Stimulated activated CD4-positive, alpha-beta T cell treated with anti-CD3 and anti-CD28 coated beads, Interleukin-4, amount 100 ng/mL, for 48 hours (primary cell): ENCODE measurements at regions not wholly inside any gene's neighbourhood (a gene's known extent, or its start where the extent isn't known, plus 50 kb on each side); places are given as distances from the start of the nearest gene placed in this dataset.
"Not testable (repeated sequence)": the region's sequence is repeated elsewhere in the genome, so short reads cannot be mapped to it uniquely, and the experiment has no call there.

Experiments used
- DNase-seq, 2 donors: peaks; one replicate each; pipeline ENCODE4 v3.0.0-alpha.2; 2020; ENCODE audit warnings: low read depth in 2 of 2

DNA sequence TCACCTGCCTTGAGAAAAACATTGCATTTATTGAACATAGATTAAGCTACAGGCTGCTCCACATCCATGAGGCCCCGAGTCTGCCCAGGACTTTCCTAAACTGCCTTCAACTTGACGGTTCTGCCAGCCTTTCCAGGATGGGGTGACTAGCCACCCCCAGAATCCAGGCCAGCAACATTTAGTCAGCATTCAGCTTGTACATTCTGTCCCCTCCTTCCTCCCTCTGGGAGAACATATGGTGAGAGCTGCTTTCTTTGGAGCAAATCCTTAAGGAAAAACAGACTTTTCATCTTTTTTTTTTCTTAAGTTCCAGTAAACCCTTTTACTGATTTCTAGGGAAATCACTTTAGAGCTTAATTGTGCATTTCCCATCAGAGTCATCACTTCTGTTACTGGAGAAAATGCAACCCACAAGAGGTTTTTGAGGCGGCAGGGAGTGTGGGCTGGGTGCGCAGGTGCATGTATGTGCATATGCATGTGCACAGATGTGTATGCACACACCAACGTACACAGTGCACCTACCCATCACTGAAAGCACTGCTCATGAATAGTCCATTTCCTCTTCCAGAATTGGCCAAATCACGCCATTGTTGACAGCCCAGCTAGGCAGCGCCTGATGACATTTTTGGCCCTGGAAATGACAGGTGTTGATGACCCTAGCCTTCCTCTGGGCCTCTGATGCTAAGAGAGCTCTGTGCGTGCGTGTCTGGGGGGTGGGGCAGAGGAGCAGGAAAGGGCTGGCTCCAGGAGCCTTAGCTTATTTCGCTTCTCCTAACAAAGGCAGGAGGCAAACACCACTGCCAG is 145.6 kb downstream of the HSD17B3 start:
- no peak for DNase-seq

GRCh38 chr9:96154081-96154480 is 147.9 kb downstream of the HSD17B3 start:
- DNase-seq: no peak

DNA sequence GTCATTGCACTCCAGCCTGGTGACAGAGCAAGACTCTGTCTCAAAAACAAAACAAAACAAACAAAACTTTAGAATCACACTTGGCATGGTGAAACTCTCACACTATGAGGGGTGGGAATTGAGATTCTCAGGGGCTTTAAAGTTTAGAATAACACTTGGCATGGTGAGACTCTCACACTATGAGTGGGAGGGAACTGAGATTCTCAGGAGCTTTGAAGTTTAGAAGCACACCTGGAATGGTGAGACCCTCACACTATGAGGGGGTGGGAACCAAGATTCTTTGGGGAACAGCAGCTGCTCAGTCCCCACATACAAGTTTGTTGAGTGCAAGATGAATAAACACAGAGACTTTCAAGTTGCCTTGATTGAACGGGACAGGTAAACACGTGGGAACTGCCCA is 149.4 kb downstream of the HSD17B3 start:
- DNase-seq: no peak

DNA sequence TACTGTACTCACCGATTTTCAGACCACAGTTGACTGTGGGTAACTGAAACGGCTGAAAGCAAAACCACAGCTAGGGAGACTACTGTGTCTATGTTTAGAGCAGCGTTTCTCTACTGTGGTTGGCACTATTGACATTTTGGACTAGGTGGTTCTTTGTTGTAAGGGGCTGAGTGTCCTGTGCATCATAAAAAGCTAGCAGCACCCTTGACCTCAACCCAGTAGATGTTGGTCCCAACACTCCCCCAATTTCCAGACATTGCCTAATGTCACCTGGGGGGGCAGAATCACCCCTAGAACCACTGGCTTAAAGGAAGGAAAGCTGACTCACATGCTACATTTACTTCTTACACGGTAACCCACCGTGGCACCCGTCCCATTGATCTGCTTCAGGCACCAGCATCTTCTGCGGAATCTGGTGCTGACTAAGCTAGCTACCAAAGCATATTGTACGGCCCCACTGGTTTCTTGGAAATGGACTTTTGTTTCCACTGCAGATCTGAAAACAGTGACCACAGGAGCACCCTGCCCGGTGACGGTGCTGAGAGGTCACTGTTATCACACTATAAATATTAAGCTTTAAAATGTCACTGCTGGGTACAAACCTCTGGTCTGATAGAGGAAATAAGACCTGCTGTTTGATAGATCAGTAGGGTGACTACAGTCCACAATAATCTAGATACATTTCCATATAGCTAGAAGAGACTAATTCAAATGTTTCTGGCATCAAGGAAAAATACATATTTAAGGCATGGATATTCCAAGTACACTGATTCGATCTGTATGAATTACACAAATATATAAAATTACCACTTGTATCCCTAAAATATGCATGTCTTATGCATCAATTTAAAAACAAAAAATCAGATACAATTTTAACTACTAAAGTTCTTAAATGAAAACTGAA is 151.4 kb downstream of the HSD17B3 start:
- DNase-seq: peak; percentile 36 to 52

DNA sequence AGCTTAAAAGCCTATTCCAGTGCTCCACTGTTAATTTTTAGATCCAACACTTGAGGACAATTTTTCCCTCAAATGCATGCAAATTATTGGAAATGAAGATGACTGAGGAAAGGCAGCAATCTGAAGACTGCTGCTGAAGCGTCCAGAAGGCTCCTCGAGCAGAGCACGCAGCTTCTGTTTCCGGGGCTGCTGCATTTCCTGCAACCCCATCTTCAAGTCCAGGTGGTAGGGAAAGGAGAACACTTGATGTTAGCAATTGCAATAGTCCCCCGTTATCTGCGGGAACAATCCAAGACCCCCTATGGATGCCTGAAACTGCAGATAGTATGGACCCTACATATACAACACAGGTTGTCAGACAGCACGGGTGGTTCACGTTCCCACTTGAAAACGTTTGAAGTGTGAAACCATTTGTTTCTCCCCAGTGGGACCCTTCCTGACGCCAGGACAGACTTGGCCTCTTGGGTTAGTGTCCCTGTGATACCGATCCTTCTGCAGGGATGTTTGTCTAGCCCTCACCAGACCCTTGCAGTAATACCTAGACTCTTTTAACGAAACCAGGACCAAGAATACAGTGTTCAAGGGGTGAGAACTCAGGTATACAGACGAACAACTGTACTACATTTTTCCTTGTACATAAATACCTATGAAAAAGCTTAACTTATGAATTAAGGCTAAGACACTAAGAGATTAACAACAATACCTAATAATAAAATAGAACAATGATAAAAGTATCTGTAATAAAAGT is 152.3 kb downstream of the HSD17B3 start:
- DNase-seq: no peak

DNA sequence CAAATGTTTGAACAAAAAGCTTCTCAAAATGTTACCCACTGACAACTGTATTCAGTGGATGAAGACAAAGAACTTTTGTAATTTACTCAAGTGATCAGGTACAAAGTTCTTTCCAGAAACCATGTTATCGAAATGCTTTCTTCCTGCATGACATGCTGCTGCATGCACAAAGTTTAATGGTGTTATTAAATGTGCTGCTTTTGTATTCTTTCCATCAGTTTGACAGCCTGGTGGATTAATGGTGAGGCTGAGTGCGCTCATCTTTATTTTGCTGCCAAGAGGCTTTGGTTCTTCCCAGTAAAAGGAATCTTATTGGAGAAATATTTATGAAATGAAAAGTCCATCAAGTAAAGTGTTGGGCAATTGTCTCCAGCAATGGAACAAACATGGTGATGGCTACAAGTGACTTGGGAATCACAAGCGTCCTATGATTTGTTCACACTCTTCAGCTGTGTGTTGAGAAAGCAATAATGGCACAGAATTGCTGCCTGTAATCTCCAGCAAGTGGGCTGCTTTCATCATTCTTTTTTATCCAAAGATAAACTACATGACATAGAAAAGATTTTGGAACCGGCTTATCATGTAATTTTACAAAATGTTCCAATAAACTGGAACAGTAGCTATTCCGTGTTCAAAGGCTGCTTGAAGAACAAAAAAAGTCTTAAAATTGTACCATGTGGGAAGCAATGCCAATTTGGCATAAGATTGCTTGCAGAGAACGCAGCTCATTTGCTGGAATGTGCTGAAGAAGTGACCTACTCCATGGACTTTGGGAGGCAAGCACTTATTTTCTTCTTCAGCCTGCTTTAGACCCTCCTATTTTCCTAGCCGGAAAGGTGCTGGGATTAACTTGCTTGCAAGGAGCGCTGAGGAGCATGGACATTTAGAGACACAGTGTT is 153.1 kb downstream of the HSD17B3 start:
- no peak for DNase-seq

GRCh38 chr9:96147029-96147428 is 154.9 kb downstream of the HSD17B3 start:
- DNase-seq: not testable (repeated sequence)

- no peak for DNase-seq
Observed at GRCh38 chr9:96141666-96142065, 160.3 kb downstream of the HSD17B3 start.

- no peak for DNase-seq
Observed at GRCh38 chr9:96141128-96141474, 160.9 kb downstream of the HSD17B3 start.

DNA sequence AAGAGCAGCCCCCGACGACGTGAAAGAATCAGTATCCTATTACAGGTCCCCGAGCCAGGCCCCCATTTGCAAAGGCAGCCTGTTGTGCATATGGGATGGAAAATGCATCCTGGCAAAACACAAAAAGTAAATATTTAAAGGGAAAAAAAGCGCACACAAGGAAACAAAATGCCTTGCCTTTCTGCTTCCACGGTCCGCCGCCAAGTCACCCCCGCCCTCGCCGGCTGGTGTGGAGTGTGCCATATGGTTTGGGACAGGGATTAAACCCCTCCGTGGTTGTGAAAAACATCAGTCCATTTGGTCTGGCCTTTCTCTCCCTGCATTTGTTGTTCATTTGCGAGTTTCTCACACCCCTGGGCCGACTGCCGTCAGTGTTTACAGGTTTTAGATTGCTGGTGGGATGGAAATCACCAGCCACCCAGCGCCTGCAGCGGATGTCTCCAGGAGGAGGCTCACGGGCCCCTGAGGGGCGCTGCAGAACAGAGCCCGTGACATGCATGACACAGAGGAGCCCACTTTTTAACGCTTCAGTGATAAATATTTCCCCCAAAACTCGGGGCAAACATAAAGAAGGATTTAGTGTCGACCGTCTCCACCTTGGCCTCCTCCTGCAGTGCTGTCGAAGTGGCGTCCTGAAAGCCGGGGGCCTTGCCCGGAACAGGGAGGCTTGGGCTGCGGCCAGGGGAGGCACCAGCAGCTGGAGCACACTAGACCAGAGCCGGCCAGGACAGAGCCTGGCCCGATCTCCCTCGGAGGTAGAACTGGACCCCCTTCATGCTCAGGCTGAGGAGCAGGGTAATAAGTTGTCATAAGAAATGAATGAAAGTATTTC is 161.5 kb downstream of the HSD17B3 start:
- no peak for DNase-seq

- no peak for DNase-seq
Observed at GRCh38 chr9:96139592-96140295, 162.2 kb downstream of the HSD17B3 start.

GRCh38 chr9:96138616-96139015 is 163.4 kb downstream of the HSD17B3 start:
- no peak for DNase-seq

DNA sequence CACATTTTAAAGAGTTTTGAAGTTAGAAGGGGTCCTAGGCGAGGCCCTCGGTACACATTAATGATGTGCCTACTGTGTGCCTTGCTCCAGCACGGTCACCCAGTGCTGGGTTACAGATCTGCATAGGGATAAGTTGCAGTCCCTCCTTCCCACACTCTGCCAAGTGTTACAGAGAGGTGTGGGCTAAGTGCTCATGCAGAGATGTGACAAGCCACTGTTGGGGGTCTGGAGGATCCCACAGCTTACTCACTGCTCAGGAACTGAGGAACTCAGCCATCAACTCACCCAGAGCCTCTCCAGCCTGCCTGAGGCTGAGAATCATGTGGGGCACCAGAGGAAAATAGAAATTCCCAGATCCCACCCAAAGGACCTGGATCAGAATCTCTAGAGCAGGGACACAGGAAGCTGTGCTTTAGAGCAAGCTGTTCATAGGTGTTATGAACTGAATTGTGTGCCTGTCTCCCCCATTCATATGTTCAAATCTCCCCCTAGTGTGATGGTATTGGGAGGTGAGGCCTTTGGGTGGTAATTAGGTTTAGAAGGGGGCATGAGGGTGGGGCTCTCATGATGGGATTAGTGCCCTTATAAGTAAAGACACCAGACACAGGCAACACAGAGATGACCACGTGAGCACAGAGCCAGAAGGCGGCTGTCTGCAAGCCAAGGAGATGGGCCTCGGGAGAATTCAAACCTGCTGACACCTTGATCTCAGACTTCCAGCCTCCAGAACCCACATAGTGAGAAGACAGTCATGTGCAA is 164.1 kb downstream of the HSD17B3 start:
- DNase-seq: no peak

DNA sequence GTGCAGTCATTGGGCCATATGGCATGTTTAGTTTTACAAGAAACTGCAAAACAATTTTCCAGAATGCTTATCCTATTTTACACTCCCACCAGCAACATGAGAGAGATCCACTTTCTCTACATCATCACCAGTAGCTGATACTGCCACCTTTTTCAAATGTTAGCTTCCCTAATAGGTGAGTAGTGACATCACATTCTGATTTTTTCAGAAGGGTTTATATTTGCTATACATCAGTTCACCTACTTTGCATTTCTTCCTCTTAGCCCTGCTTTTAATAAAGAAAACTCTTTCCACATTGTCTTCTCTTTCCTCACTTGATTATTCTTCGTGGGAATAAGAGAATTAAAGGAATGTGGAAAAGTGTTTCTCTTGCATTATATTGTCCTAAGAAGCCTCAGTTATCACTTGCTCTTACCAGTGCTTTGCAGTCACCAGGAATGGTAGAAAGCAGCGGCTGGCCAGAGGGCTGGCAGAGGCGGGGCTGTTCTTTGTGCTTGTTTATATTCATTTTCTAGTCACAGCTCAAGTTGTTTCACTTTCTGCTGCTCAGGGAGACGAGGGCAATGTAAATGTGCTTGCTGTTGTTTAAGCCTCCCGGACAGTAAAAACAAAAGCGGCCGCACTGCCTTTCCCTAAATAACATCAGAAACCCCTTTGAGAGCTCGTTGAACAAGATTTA is 164.8 kb downstream of the HSD17B3 start:
- no peak for DNase-seq

DNA sequence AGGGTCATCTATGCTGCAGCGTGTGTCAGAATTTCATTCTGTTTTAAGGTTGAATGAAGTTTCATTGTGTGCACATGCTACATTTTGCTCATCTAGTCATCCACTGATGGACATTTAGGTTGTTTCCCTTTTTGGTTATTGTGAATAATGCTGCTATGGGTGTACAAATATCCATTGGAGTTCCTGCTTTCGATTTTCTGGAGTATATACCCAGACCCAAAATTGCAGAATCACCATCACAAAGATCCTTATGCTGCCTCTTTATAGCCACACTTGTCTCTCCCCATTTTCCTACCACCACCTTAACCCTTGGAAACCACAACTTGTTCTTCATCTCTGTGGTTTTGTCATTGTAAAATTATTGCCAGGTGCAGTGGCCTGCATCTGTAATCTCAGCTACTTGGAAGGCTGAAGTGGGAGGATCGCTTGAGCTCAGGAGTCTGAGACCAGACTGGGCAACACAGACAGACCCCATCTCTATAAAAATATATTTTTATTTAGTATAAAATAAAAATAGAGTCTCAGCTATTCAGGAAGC is 166.2 kb downstream of the HSD17B3 start:
- DNase-seq: no peak

DNA sequence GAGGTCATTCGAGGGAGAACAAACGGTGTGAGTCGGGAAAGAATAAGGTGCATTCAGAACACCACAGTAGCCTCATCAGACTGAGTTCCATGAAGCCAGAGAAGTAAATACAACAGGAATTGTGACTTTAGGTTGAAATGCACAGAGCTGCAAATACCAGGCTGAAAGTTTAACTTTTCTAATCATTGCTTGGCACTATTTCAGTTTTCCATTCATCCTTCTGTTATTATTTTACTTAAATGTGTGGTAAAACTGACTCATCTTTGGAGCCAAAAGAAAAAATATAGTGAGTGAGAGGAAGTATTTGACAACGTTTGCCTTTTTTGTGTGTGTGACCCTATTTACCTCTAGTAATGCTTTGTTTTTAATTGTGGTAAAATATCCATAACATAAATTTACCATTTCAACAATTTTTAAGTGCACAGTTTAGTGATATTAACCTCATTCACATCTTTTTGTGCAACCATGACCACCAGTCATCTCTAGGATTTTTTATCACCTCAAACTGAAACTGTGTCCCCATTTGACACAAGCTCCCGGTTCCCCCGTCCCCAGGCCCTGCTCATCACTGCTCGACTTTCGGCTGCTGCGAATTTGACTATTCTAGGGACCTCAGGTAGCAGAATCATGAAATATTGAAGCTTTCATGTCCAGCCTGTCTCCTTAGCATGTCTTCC is 166.8 kb downstream of the HSD17B3 start:
- no peak for DNase-seq

- no peak for DNase-seq
Observed at GRCh38 chr9:96133321-96134021, 168.5 kb downstream of the HSD17B3 start.
